Mesenchymal stem cell (in vitro differentiated cells and primary cell): ENCODE measurements at regions not wholly inside any gene's neighbourhood (a gene's known extent, or its start where the extent isn't known, plus 50 kb on each side); places are given as distances from the start of the nearest gene placed in this dataset.
"Not testable (repeated sequence)": the region's sequence is repeated elsewhere in the genome, so short reads cannot be mapped to it uniquely, and the experiment has no call there.

Experiments used
- DNase-seq: peaks from one replicate; pipeline ENCODE4 v3.0.0-alpha.2; 2013
- H2AFZ ChIP-seq: one replicate; pipeline ENCODE4 v1.6.1; 2013; ENCODE audit warnings: low read depth, mild to moderate bottlenecking, control low read depth, inconsistent platforms, low read length, moderate library complexity
- H2AK5ac ChIP-seq: 2 replicates; pipeline ENCODE4 v1.6.1; 2013; ENCODE audit warnings: low read length, moderate library complexity, mild to moderate bottlenecking, inconsistent platforms; ENCODE audit not compliant: severe bottlenecking
- H2BK120ac ChIP-seq: one replicate; pipeline ENCODE4 v1.6.1; 2013; ENCODE audit warnings: low read depth, mild to moderate bottlenecking, inconsistent platforms, low read length, moderate library complexity
- H2BK12ac ChIP-seq, 2 experiments: one replicate each; pipeline ENCODE4 v1.6.1; 2013; ENCODE audit warnings: inconsistent platforms in 2 of 2, low read length in 2 of 2, mild to moderate bottlenecking in 2 of 2, moderate library complexity in 2 of 2, control low read depth in 1 of 2
- H2BK15ac ChIP-seq: one replicate; pipeline ENCODE4 v1.6.1; 2013; ENCODE audit warnings: mild to moderate bottlenecking, low read depth, inconsistent platforms; ENCODE audit not compliant: poor library complexity, severe bottlenecking
- H2BK5ac ChIP-seq: 2 replicates; pipeline ENCODE4 v1.6.1; 2013; ENCODE audit warnings: low read depth, mild to moderate bottlenecking, low read length, control low read depth, inconsistent platforms; ENCODE audit not compliant: poor library complexity, severe bottlenecking
- H3K14ac ChIP-seq, 2 experiments: one replicate each; pipeline ENCODE4 v1.6.1; 2013; ENCODE audit warnings: inconsistent platforms in 2 of 2, low read length in 2 of 2, control low read depth in 1 of 2, mild to moderate bottlenecking in 1 of 2, moderate library complexity in 1 of 2
- H3K18ac ChIP-seq, 2 experiments: one replicate each; pipeline ENCODE4 v1.6.1; 2013; ENCODE audit warnings: inconsistent platforms in 2 of 2, low read length in 2 of 2, control low read depth in 1 of 2, low read depth in 1 of 2, mild to moderate bottlenecking in 1 of 2
- H3K23ac ChIP-seq, 2 experiments: one replicate each; pipeline ENCODE4 v1.6.1; 2013; ENCODE audit warnings: inconsistent platforms in 2 of 2, low read length in 2 of 2, mild to moderate bottlenecking in 2 of 2, moderate library complexity in 2 of 2, control low read depth in 1 of 2
- H3K27ac ChIP-seq: 2 replicates; pipeline ENCODE4 v1.5.1; 2013; ENCODE audit warnings: mild to moderate bottlenecking, moderate library complexity, low read length, control low read depth, inconsistent platforms; ENCODE audit not compliant: poor library complexity, severe bottlenecking
- H3K27me3 ChIP-seq, 2 experiments: 2 replicates each; pipeline versions ENCODE4 v1.6.1 to v1.7.0; 2013; ENCODE audit warnings: low read length in 2 of 2, mild to moderate bottlenecking in 2 of 2, moderate library complexity in 2 of 2, control low read depth in 1 of 2, inconsistent platforms in 1 of 2; ENCODE audit not compliant: control insufficient read depth in 1 of 2, insufficient read depth in 1 of 2
- H3K36me3 ChIP-seq, 2 experiments: 2 replicates each; pipeline versions ENCODE4 v1.6.1 to v1.7.0; 2013; ENCODE audit warnings: low read length in 2 of 2, control low read depth in 1 of 2, inconsistent platforms in 1 of 2, low read depth in 1 of 2, mild to moderate bottlenecking in 1 of 2; ENCODE audit not compliant: insufficient read depth in 2 of 2, control insufficient read depth in 1 of 2
- H3K4ac ChIP-seq, 2 experiments: one replicate each; pipeline ENCODE4 v1.6.1; 2013; ENCODE audit warnings: inconsistent platforms in 2 of 2, low read length in 2 of 2, mild to moderate bottlenecking in 2 of 2, moderate library complexity in 2 of 2, control low read depth in 1 of 2, low read depth in 1 of 2
- H3K4me1 ChIP-seq: 2 replicates; pipeline ENCODE4 v1.6.1; 2013; ENCODE audit warnings: low read depth, low read length, control low read depth; ENCODE audit not compliant: control insufficient read depth, insufficient read depth
- H3K4me2 ChIP-seq: 2 replicates; pipeline ENCODE4 v1.6.1; 2013; ENCODE audit warnings: low read length, mild to moderate bottlenecking, inconsistent platforms; ENCODE audit not compliant: poor library complexity, severe bottlenecking
- H3K4me3 ChIP-seq, 2 experiments: 2 replicates each; pipeline versions ENCODE4 v1.5.1 to v1.7.0; 2013; ENCODE audit warnings: low read length in 2 of 2, mild to moderate bottlenecking in 2 of 2, control low read depth in 1 of 2, low read depth in 1 of 2; ENCODE audit not compliant: insufficient read depth in 1 of 2
- H3K79me1 ChIP-seq: replicated peaks from 2 replicates; pipeline ENCODE4 v1.6.1; 2013; ENCODE audit warnings: mild to moderate bottlenecking, control low read depth, low read length, inconsistent platforms; ENCODE audit not compliant: poor library complexity, severe bottlenecking
- H3K9ac ChIP-seq: 2 replicates; pipeline ENCODE4 v1.7.0; 2013; ENCODE audit warnings: mild to moderate bottlenecking, low read length, moderate library complexity
- H3K9me3 ChIP-seq: 2 replicates; pipeline ENCODE4 v1.7.0; 2013; ENCODE audit warnings: mild to moderate bottlenecking, low read length; ENCODE audit not compliant: control insufficient read depth
- H4K8ac ChIP-seq: one replicate; pipeline ENCODE4 v1.6.1; 2013; ENCODE audit warnings: inconsistent platforms, mild to moderate bottlenecking, low read length, moderate library complexity
- H4K91ac ChIP-seq: one replicate; pipeline ENCODE4 v1.6.1; 2013; ENCODE audit warnings: mild to moderate bottlenecking, low read length, inconsistent platforms

DNA sequence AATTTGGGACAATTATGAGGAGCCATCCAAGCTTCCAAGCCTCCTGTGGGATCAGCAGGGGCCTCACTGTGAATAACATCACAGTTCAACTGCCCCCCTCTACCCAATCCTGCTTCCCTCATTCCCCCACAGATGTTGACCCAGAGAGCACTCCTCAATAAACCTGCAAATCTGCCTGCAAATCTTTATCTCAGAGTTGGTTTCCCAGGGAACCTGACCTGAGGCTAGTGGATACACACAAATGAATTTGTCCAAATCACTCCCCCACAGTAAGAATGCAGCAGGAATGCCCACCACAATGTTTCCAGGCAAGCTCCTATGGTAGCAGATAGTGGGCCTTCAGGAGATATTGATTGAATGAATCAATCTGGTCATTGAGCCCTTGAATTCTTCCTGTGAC is 56.4 kb upstream of the HIVEP3 start:
- no peaks in the 10 kb centered on the region for H3K9me3 ChIP-seq
- no peak overlapping the region for H2BK12ac ChIP-seq
- H3K4me3 ChIP-seq = no peak overlapping the region

DNA sequence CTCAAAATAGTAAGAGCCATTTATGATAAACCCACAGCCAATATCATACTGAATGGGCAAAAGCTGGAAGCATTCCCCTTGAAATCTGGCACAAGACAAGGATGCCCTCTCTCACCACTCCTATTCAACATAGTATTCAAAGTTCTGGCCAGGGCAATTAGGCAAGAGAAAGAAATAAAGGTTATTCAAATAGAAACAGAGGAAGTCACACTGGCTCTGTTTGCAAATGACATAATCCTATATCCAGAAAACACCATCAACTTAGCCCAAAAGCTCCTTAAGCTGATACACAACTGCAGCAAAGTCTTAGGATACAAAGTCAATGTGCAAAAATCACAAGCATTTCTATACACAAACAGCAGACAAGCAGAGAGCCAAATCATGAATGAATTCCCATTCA is 49.8 kb upstream of the HIVEP3 start:
- H3K27me3 ChIP-seq, DNase-seq, H2BK12ac ChIP-seq, H2AFZ ChIP-seq, H2BK120ac ChIP-seq, H2BK5ac ChIP-seq, H3K27ac ChIP-seq, H2BK15ac ChIP-seq, H3K9ac ChIP-seq, H3K14ac ChIP-seq, H3K36me3 ChIP-seq, H3K18ac ChIP-seq, H3K4ac ChIP-seq, H3K4me1 ChIP-seq, H3K23ac ChIP-seq, H4K8ac ChIP-seq, H2AK5ac ChIP-seq, H3K4me3 ChIP-seq, H3K4me2 ChIP-seq, H4K91ac ChIP-seq: not testable (repeated sequence)
- Histone ChIP-seq H3K79me1 (peaks cover 18% of the 10 kb centered on the region), H3K9me3 (peaks cover 13% of the 10 kb centered on the region)

More for the DNA sequence above, 56.4 kb upstream of the HIVEP3 start:
- no peak overlapping the region for H2AK5ac ChIP-seq
- no peak overlapping the region for H3K27ac ChIP-seq
- no peak overlapping the region for H3K14ac ChIP-seq
- no peak overlapping the region for H3K9ac ChIP-seq
- no peak overlapping the region for H3K4ac ChIP-seq
- H2AFZ ChIP-seq = no peak overlapping the region
- H3K4me1 ChIP-seq = peaks cover 3% of the 10 kb centered on the region
- no peak overlapping the region for H2BK120ac ChIP-seq
- DNase-seq = no peak
- H3K27me3 ChIP-seq = no peaks in the 10 kb centered on the region
- H4K8ac ChIP-seq = no peak overlapping the region
- no peak overlapping the region for H2BK15ac ChIP-seq
- H3K23ac ChIP-seq = no peak overlapping the region
- peaks cover 33% of the 10 kb centered on the region for H3K79me1 ChIP-seq
- H3K4me2 ChIP-seq = no peak overlapping the region
- H3K36me3 ChIP-seq = no peaks in the 10 kb centered on the region
- H4K91ac ChIP-seq = no peak overlapping the region
- H2BK5ac ChIP-seq = no peak overlapping the region
- H3K18ac ChIP-seq = no peak overlapping the region
